Ectodermal cell (in vitro differentiated cells): ENCODE measurements at regions not wholly inside any gene's neighbourhood (a gene's known extent, or its start where the extent isn't known, plus 50 kb on each side); places are given as distances from the start of the nearest gene placed in this dataset.

Experiments
- H3K27ac ChIP-seq: 2 replicates; pipeline ENCODE4 v1.7.0; 2013; ENCODE audit warnings: mild to moderate bottlenecking, low read depth, low read length; ENCODE audit not compliant: insufficient read depth, poor library complexity, severe bottlenecking
- H3K27me3 ChIP-seq: 2 replicates; pipeline ENCODE4 v1.7.0; 2013; ENCODE audit warnings: mild to moderate bottlenecking, low read length; ENCODE audit not compliant: insufficient read depth, control insufficient read depth, poor library complexity, severe bottlenecking
- H3K36me3 ChIP-seq: one replicate; pipeline ENCODE4 v1.7.0; 2013; ENCODE audit warnings: low read length; ENCODE audit not compliant: control insufficient read depth, insufficient read depth
- H3K4me1 ChIP-seq: one replicate; pipeline ENCODE4 v1.7.0; 2013; ENCODE audit warnings: low read length; ENCODE audit not compliant: control insufficient read depth, insufficient read depth
- H3K4me3 ChIP-seq: 2 replicates; pipeline ENCODE4 v1.7.0; 2013; ENCODE audit warnings: low read depth, low read length, control low read depth; ENCODE audit not compliant: insufficient read depth
- H3K9me3 ChIP-seq: 2 replicates; pipeline ENCODE4 v1.7.0; 2013; ENCODE audit warnings: mild to moderate bottlenecking, low read length, moderate library complexity; ENCODE audit not compliant: control insufficient read depth
- WGBS, 2 experiments: methylation state at CpG; one replicate each; pipeline ENCODE4 v1.1.7; 2013; ENCODE audit warnings: missing lambda C conversion rate in 2 of 2; 5-methylcytosine and 5-hydroxymethylcytosine counted together

DNA sequence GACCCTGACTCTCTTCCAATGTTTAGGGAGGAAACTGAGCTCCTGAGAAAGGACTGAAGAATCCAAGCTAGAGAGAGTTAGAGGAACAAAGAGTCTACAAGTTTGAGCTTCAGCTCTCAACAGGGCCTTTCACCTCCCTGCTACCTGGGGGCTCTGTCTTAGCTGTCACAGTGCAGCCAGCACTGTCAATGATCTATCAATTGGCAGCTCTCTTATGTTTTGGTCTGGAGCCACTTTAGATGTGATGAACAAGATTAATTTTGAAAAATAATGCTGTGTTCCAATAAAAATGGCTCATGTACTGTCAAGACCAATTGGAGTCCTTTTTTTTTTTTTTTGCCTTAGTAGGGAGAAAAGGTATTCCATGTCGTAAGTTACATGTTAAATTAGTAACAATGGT lies 215.8 kb upstream of the TRIB2 start:
- Histone ChIP-seq H3K27ac (no peak overlapping the region), H3K27me3 (no peaks in the 10 kb centered on the region), H3K4me3 (no peak overlapping the region), H3K9me3 (no peaks in the 10 kb centered on the region), H3K36me3 (no peaks in the 10 kb centered on the region), H3K4me1 (no peaks in the 10 kb centered on the region)
- 85% methylated on average over 1 of the region's 1 CpG; no CpG with 5 or more reads in 1 of the 2 experiments for WGBS, 2 experiments

DNA sequence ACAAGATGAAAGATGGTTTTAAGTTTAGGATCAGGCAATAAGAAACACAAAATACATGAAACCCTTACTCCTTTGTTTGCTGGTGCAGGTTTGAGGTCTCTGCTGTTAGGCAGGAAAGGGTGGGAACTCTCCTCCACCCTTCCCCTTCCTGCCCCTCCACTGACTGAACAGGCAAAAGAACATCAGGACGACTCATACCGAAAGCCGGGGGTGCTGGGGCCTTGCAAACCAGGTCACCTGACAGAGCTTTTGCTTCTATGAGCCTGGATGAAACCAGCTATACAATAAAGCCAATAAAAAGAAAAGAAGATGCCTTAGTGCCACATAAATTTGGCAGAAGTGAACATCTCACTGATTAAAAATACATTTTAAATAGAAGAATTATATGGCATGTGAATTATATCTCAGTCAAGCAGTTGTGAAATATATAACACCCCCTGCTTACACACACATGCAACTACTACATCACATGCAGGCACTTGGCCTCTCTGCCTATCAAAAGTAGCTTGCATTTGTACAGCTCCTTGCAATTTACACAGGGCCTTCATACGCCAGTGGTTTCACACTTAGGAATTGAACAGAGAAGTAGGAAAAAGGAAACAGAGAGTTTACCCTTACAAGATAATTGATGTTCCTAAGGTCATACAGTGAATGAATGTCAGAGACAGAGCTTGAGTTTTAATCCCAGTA lies 215.1 kb upstream of the TRIB2 start:
- Histone ChIP-seq H3K36me3 (no peaks in the 10 kb centered on the region), H3K27ac (no peak overlapping the region), H3K9me3 (no peaks in the 10 kb centered on the region), H3K4me1 (no peaks in the 10 kb centered on the region), H3K4me3 (no peak overlapping the region), H3K27me3 (no peaks in the 10 kb centered on the region)
- WGBS, 2 experiments: 70% methylated on average over 4 of the region's 4 CpGs

DNA sequence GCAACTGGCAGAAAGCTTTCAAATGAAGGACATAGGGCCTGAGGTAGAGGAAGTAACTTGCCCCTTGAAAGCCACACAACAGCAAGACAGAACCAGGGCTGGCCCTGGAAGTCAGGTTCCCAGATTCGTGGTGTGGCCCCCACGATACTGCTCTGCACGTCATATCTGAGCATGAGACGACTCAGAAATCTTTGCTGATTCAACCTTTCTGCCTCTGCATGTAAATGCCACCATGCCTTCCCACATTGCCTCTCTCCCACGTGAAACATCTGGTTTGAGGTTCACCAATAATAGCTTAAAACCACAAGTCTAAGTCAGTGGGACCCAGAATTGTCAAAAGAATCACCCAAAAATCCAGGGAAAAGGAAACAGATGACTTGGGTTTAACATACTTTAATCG lies 214.0 kb upstream of the TRIB2 start:
- Histone ChIP-seq H3K4me3 (no peak overlapping the region), H3K27me3 (no peaks in the 10 kb centered on the region), H3K27ac (no peak overlapping the region), H3K4me1 (no peaks in the 10 kb centered on the region), H3K36me3 (no peaks in the 10 kb centered on the region), H3K9me3 (no peaks in the 10 kb centered on the region)
- 92 to 95% methylated on average over 6 of the region's 6 CpGs for WGBS, 2 experiments

DNA sequence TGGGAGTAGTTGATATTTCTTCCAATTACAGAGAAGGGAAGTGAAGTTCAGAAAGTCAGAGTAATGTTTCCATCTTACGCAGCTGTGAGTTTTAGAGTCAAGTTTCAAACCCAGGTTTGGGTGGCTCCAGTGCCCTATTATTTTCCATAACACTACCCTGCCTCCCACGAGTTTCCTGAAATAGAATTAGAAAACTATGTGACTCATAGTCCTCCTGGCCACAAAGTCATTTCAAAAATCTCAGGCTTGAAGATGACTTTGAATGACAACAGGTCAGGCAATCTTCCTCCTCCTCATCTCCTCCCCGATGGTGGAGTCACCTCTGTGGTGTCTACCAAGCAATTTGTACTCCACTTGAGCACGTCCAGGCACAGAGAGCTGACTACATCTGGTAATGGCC lies 212.3 kb upstream of the TRIB2 start:
- WGBS, 2 experiments: 87 to 89% methylated on average over 4 of the region's 4 CpGs
- no peaks in the 10 kb centered on the region for H3K36me3 ChIP-seq
- no peak overlapping the region for H3K27ac ChIP-seq
- no peaks in the 10 kb centered on the region for H3K27me3 ChIP-seq
- H3K9me3 ChIP-seq: no peaks in the 10 kb centered on the region
- no peaks in the 10 kb centered on the region for H3K4me1 ChIP-seq
- H3K4me3 ChIP-seq: no peak overlapping the region

DNA sequence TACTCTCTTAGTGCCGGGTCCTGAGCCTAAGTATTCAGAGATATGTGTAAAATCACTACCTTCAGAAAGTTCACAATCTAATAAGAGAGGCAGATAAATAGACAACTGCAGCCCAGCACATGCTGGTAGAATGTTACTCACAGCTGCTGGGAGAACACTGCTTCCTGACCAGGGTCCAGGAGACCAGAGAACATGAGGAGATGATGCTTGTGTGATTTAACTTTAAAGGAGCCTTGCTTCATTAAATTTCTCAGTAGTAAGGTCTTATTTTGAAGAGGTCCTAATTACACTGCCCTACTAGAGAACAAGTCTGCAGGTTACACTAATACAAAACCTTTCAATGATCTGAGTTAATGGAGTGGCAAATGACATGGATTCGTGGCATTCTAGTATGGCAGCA lies 209.9 kb upstream of the TRIB2 start:
- H3K27ac ChIP-seq: no peak overlapping the region
- H3K27me3 ChIP-seq: no peaks in the 10 kb centered on the region
- H3K4me1 ChIP-seq: no peaks in the 10 kb centered on the region
- 99 to 100% methylated on average over 1 to 2 of the region's 2 CpGs for WGBS, 2 experiments
- H3K9me3 ChIP-seq: no peaks in the 10 kb centered on the region
- H3K4me3 ChIP-seq: no peak overlapping the region
- no peaks in the 10 kb centered on the region for H3K36me3 ChIP-seq

DNA sequence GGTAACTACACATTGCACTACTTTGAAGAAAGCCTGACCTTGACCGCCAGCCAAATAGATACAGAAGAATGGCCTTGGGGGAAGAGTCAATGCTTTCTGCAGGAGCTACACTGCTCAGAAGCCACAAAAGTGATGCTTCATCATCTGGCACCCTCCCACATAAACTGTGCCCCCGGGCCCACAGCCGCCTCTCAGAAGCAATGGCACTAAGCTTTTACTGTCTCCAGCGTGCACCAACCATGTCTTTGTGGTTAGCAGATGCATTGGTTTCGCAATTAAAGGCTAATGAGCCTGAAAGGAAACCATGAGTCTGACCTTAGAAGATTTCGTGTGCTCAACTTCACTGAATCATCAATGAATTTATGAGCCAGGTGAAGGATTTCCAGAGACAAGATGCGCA lies 209.4 kb upstream of the TRIB2 start:
- 94% methylated on average over 7 of the region's 7 CpGs for WGBS, 2 experiments
- no peak overlapping the region for H3K27ac ChIP-seq
- no peaks in the 10 kb centered on the region for H3K4me1 ChIP-seq
- no peak overlapping the region for H3K4me3 ChIP-seq
- no peaks in the 10 kb centered on the region for H3K36me3 ChIP-seq
- H3K9me3 ChIP-seq: no peaks in the 10 kb centered on the region
- no peaks in the 10 kb centered on the region for H3K27me3 ChIP-seq

DNA sequence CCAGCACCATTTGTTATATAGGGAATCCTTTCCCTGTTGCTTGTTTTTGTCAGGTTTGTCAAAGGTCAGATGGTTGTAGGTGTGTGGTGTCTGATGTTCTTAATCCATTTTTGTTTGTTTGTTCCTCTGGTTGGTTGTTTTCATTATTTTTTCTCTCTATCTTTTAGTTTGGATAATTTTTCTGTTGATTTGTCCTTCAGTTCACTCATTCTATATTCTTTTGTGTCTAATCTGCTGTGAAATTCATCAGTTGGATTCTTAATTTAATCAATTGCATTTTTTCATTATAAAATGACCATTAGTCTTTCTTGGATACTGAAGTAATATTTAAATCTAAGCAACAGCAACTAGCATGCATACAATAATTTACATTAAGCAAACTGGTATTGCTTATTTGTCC lies 206.7 kb upstream of the TRIB2 start:
- no peaks in the 10 kb centered on the region for H3K27me3 ChIP-seq
- H3K9me3 ChIP-seq: no peaks in the 10 kb centered on the region
- no peaks in the 10 kb centered on the region for H3K4me1 ChIP-seq
- H3K36me3 ChIP-seq: no peaks in the 10 kb centered on the region
- no peak overlapping the region for H3K27ac ChIP-seq
- H3K4me3 ChIP-seq: no peak overlapping the region

DNA sequence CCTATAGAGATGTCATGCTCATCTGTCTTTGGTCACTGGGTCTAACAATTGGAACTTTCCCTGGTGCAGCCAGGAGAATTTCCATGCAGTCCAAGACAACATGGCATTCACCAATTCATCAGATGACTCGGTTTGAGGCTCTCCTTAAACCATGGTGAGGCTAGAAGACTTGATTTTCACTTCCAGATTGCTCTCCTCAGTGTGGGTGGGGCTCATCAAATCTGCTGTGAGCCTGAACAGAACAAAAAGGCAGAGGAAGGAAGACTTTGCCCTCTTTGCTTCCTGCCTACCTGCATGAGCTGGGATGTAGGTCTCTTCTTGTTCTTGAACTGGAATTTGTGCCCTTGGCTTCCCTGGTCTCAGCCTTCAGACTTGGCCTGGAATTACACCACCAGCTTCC lies 203.4 kb upstream of the TRIB2 start:
- Histone ChIP-seq H3K27ac (no peak overlapping the region), H3K27me3 (no peaks in the 10 kb centered on the region), H3K4me3 (no peak overlapping the region), H3K4me1 (no peaks in the 10 kb centered on the region), H3K36me3 (no peaks in the 10 kb centered on the region), H3K9me3 (no peaks in the 10 kb centered on the region)
- WGBS, 2 experiments: 82 to 98% methylated on average over 1 of the region's 1 CpG

DNA sequence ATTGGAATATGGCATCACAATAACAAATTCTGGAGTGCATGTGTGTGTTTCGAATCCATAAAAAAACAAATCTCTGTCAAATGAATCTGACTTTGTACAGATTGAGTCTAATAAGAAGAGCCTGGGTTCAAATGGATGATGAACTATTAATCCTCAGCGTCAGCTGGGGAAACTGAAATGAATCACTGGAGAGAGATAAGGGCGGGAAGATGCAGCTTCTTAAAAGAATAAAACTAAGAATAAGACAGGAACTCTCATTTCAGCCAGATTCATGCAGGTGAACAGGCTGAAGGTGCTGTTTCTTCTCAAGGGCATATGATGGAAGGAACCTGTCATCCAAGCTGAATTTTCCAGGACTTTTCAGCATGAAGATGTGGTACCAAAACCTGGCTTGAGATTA lies 202.6 kb upstream of the TRIB2 start:
- no peak overlapping the region for H3K4me3 ChIP-seq
- no peak overlapping the region for H3K27ac ChIP-seq

DNA sequence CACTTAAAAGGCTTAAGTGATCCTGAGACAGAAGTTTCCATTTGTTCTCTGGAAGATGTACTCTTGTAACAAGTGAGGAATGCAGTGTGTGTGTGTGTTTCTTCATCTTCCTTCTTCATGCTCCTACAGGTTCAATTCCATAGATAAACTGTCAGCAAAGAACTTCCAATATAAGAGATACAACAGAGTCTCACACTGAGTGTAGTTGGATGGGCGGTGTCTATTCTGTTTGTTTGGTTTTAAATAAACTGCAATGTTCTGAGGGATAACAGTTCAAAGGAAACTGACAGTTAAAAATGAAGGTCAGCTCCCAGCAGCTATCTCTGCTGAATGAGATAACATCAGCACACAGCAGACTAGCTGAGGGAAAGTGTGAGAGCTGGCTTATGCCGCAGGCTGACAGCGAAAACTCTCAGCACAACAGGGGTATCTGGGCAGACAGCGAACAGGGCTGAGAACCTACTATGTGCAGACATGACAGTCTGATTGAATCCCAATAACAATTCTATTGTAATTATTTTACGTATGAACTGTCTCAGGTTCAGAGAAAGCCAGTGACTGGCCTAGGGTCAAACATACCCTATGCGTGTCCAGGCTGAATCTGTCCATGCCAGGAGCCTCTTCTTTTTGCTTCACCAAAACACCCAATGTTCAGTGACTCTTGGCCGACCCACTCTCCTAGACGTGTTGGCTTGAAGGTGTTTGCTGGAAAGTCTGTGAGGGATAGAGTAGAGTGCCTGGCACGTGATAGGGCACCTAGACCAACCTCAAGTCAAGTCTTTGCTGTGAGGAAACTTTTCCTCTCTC lies 201.9 kb upstream of the TRIB2 start:
- WGBS, 2 experiments: 84 to 89% methylated on average over 9 of the region's 9 CpGs
- Histone ChIP-seq H3K27ac (no peak overlapping the region), H3K36me3 (no peaks in the 10 kb centered on the region)

More for the DNA sequence above, 202.6 kb upstream of the TRIB2 start:
- Histone ChIP-seq H3K27me3 (no peaks in the 10 kb centered on the region), H3K9me3 (no peaks in the 10 kb centered on the region), H3K36me3 (no peaks in the 10 kb centered on the region), H3K4me1 (no peaks in the 10 kb centered on the region)
- 95 to 100% methylated on average over 3 of the region's 3 CpGs for WGBS, 2 experiments

More for the DNA sequence above, 201.9 kb upstream of the TRIB2 start:
- no peaks in the 10 kb centered on the region for H3K4me1 ChIP-seq
- H3K9me3 ChIP-seq: no peaks in the 10 kb centered on the region
- H3K27me3 ChIP-seq: no peaks in the 10 kb centered on the region
- no peak overlapping the region for H3K4me3 ChIP-seq
